Mucosa of gallbladder (tissue), 1 donor: ENCODE measurements at regions not wholly inside any gene's neighbourhood (a gene's known extent, or its start where the extent isn't known, plus 50 kb on each side); places are given as distances from the start of the nearest gene placed in this dataset.

Experiments used
- DNase-seq: peaks from one replicate; pipeline ENCODE4 v3.0.0-alpha.2; 2020; ENCODE audit warnings: low spot score
- donor health status: DM: no; HTN: no; CAD: no.

- no peak for DNase-seq
Measured at GRCh38 chr15:62697636-62698035, 344.9 kb upstream of the TPM1 start.

GRCh38 chr15:62698646-62699045 is 343.9 kb upstream of the TPM1 start:
- no peak for DNase-seq

GRCh38 chr15:62706317-62706716 is 336.2 kb upstream of the TPM1 start:
- DNase-seq, result no peak

GRCh38 chr15:62708470-62708869 is 334.1 kb upstream of the TPM1 start:
- DNase-seq, result no peak

- DNase-seq, result no peak
Measured at GRCh38 chr15:62709261-62709660, 333.3 kb upstream of the TPM1 start.

GRCh38 chr15:62711691-62712454 is 330.7 kb upstream of the TPM1 start:
- DNase-seq, result no peak

- DNase-seq, result no peak
Measured at GRCh38 chr15:62712455-62712839, 330.1 kb upstream of the TPM1 start.

- no peak for DNase-seq
Measured at GRCh38 chr15:62715946-62716345, 326.6 kb upstream of the TPM1 start.

GRCh38 chr15:62717496-62717895 is 325.1 kb upstream of the TPM1 start:
- no peak for DNase-seq

- no peak for DNase-seq
Measured at GRCh38 chr15:62719316-62719715, 323.2 kb upstream of the TPM1 start.

- no peak for DNase-seq
Measured at GRCh38 chr15:62722237-62722636, 320.3 kb upstream of the TPM1 start.

- no peak for DNase-seq
Measured at GRCh38 chr15:62726461-62726860, 316.1 kb upstream of the TPM1 start.

- no peak for DNase-seq
Measured at GRCh38 chr15:62727501-62727900, 315.0 kb upstream of the TPM1 start.

GRCh38 chr15:62730825-62731224 is 311.7 kb upstream of the TPM1 start:
- no peak for DNase-seq

- DNase-seq, result no peak
Measured at GRCh38 chr15:62732078-62732477, 310.5 kb upstream of the TPM1 start.

GRCh38 chr15:62734706-62735105 is 307.8 kb upstream of the TPM1 start:
- no peak for DNase-seq

- no peak for DNase-seq
Measured at GRCh38 chr15:62736756-62737155, 305.8 kb upstream of the TPM1 start.

GRCh38 chr15:62737551-62737950 is 305.0 kb upstream of the TPM1 start:
- no peak for DNase-seq

GRCh38 chr15:62739082-62739481 is 303.5 kb upstream of the TPM1 start:
- no peak for DNase-seq

- DNase-seq, result no peak
Measured at GRCh38 chr15:62739507-62739906, 303.0 kb upstream of the TPM1 start.

- no peak for DNase-seq
Measured at GRCh38 chr15:62740141-62741004, 302.2 kb upstream of the TPM1 start.

GRCh38 chr15:62741106-62741505 is 301.4 kb upstream of the TPM1 start:
- DNase-seq, result no peak
